Endothelial cell of umbilical vein (primary cell): ENCODE measurements at regions not wholly inside any gene's neighbourhood (a gene's known extent, or its start where the extent isn't known, plus 50 kb on each side); places are given as distances from the start of the nearest gene placed in this dataset.

Experiments
- BruUV-seq: library from RNA; stranded (reverse); fragments of 400-500 nt; replicated peaks from 2 replicates; lab custom pipeline; 2021; lab: Mats Ljungman, UMichigan
- CTCF ChIA-PET: fragments of 300-600, 350-600 bp; sonication (Branson Sonifier 250); formaldehyde crosslinking; loops from one replicate; lab custom pipeline; 2021; ENCODE audit warnings: antibody characterized with exemption, inconsistent platforms; lab: Charles Lee
- POLR2A ChIA-PET: fragments of 300-600, 350-600 bp; sonication (Branson Sonifier 250); formaldehyde crosslinking; loops from one replicate; lab custom pipeline; 2021; ENCODE audit warnings: antibody characterized with exemption, inconsistent platforms; lab: Charles Lee
- DNase-seq: peaks from one replicate; pipeline ENCODE4 v3.0.0-alpha.2; 2011; ENCODE audit warnings: low read depth, low spot score
- FAIRE-seq: peaks from 2 replicates; lab custom pipeline; 2011; peaks lifted over from hg19 to GRCh38; lab: Jason Lieb, UNC
- H2AFZ ChIP-seq: 2 replicates; pipeline ENCODE4 v1.6.0; 2012; ENCODE audit warnings: low read depth, low read length, control low read depth, inconsistent platforms
- H3K27ac ChIP-seq: 2 replicates; pipeline ENCODE4 v1.5.1; 2011; ENCODE audit warnings: low read depth, mild to moderate bottlenecking, control low read depth, low read length, moderate library complexity; ENCODE audit not compliant: insufficient read depth
- H3K27me3 ChIP-seq, 2 experiments: 2 replicates each; pipeline versions ENCODE4 v1.6.0 to v1.6.1; 2011; ENCODE audit warnings: low read length in 2 of 2, mixed read lengths in 1 of 2; ENCODE audit not compliant: control insufficient read depth in 2 of 2, insufficient read depth in 2 of 2
- H3K36me3 ChIP-seq, 2 experiments: 2 replicates in 1 of 2; 3 replicates in 1 of 2; pipeline ENCODE4 v1.5.1; 2011; ENCODE audit warnings: low read length in 2 of 2, mild to moderate bottlenecking in 1 of 2, moderate library complexity in 1 of 2; ENCODE audit not compliant: control insufficient read depth in 2 of 2, insufficient read depth in 2 of 2; ENCODE audit errors: extremely low read depth in 1 of 2
- H3K4me1 ChIP-seq: 3 replicates; pipeline ENCODE4 v1.5.1; 2011; ENCODE audit warnings: mild to moderate bottlenecking, low read length; ENCODE audit not compliant: control insufficient read depth, insufficient read depth; ENCODE audit errors: extremely low read depth
- H3K4me2 ChIP-seq: 2 replicates; pipeline ENCODE4 v1.6.1; 2011; ENCODE audit warnings: low read length, control low read depth, mixed read lengths; ENCODE audit not compliant: insufficient read depth
- H3K4me3 ChIP-seq, 3 experiments: fragments of 200-600 bp in 1 of 3; sonication (generic), shearing (Covaris generic) in 1 of 3; replicated peaks in 1 of 3; 2 replicates each; pipeline ENCODE4 v1.5.1; 2011 to 2016; ENCODE audit warnings: control low read depth in 3 of 3, low read length in 3 of 3, mild to moderate bottlenecking in 2 of 3, inconsistent platforms in 1 of 3, low read depth in 1 of 3, moderate library complexity in 1 of 3; ENCODE audit not compliant: insufficient read depth in 1 of 3
- H3K79me2 ChIP-seq: 2 replicates; pipeline ENCODE4 v1.6.0; 2012; ENCODE audit warnings: low read length, inconsistent platforms; ENCODE audit not compliant: control insufficient read depth, insufficient read depth
- H3K9ac ChIP-seq: replicated peaks from 2 replicates; pipeline ENCODE3; 2011; ENCODE audit warnings: low read length, control low read depth; ENCODE audit not compliant: insufficient read depth; ENCODE audit errors: extremely low read depth
- H3K9me1 ChIP-seq: replicated peaks from 3 replicates; pipeline ENCODE4 v1.6.0; 2011; ENCODE audit warnings: mild to moderate bottlenecking, low read length; ENCODE audit not compliant: control insufficient read depth, insufficient read depth; ENCODE audit errors: extremely low read depth
- H3K9me3 ChIP-seq: replicated peaks from 2 replicates; pipeline ENCODE4 v1.5.1; 2012; ENCODE audit warnings: low read length, inconsistent platforms; ENCODE audit not compliant: control insufficient read depth, insufficient read depth
- H4K20me1 ChIP-seq: replicated peaks from 2 replicates; pipeline ENCODE3; 2011; ENCODE audit warnings: mild to moderate bottlenecking, low read length; ENCODE audit not compliant: control insufficient read depth, insufficient read depth; ENCODE audit errors: extremely low read depth
- CTCF ChIP-seq, 2 donors: IDR thresholded peaks; 1 replicate in 1 of 2; 2 replicates in 1 of 2; pipeline ENCODE4 v1.5.1; 2011; ENCODE audit warnings: low read length in 2 of 2, mild to moderate bottlenecking in 2 of 2, moderate library complexity in 2 of 2, control low read depth in 1 of 2, inconsistent platforms in 1 of 2, low read depth in 1 of 2; ENCODE audit not compliant: insufficient read depth in 1 of 2; ENCODE audit errors: extremely low read depth in 1 of 2
- EZH2 ChIP-seq: IDR thresholded peaks from 2 replicates; pipeline ENCODE4 v1.6.1; 2012; ENCODE audit warnings: borderline replicate concordance, low read depth, mild to moderate bottlenecking, moderate library complexity, low read length, inconsistent platforms; ENCODE audit not compliant: severe bottlenecking
- FOS ChIP-seq: IDR thresholded peaks from 2 replicates; pipeline ENCODE4 v1.6.1; 2011; ENCODE audit warnings: mild to moderate bottlenecking, low read length, moderate library complexity, borderline replicate concordance; ENCODE audit not compliant: insufficient read depth
- GATA2 ChIP-seq: IDR thresholded peaks from 2 replicates; pipeline ENCODE4 v1.7.0; 2011; ENCODE audit warnings: low read depth, mild to moderate bottlenecking, moderate library complexity, mixed read lengths, low read length; ENCODE audit not compliant: insufficient read length, insufficient read depth
- JUN ChIP-seq: IDR thresholded peaks from 2 replicates; pipeline ENCODE4 v1.6.1; 2011; ENCODE audit warnings: borderline replicate concordance, low read depth; ENCODE audit not compliant: insufficient read length, insufficient read depth
- MAX ChIP-seq: IDR thresholded peaks from 2 replicates; pipeline ENCODE4 v1.6.1; 2011; ENCODE audit not compliant: insufficient read depth, insufficient read length
- MYC ChIP-seq: IDR thresholded peaks from one replicate; pipeline ENCODE4 v1.6.1; 2011; ENCODE audit warnings: mild to moderate bottlenecking, low read depth, low read length
- POLR2A ChIP-seq: IDR thresholded peaks from 2 replicates; pipeline ENCODE4 v1.6.1; 2012; ENCODE audit warnings: low read depth, mild to moderate bottlenecking, control low read depth, low read length
- POLR2AphosphoS5 ChIP-seq: IDR thresholded peaks from 2 replicates; pipeline ENCODE4 v1.6.1; 2012; ENCODE audit warnings: low read depth, mild to moderate bottlenecking, control low read depth, low read length, moderate library complexity; ENCODE audit not compliant: insufficient read depth
- dilution Hi-C: fragments of 300-500 bp; cut with MboI; formaldehyde crosslinking; loops from one replicate; pipeline ENCODE4 v1.15.0; 2019; ENCODE audit warnings: low sequenced_read_pairs; ENCODE audit not compliant: extremely low pct_ligation_motif_present
- intact Hi-C: fragments of 100-400 bp; cut with micrococcal nuclease; formaldehyde crosslinking; loops from one replicate; pipeline ENCODE4 v1.10.0; 2022

GRCh38 chr12:17381211-17381610 lies 708.8 kb downstream of the RERGL start:
- CTCF ChIA-PET = no interaction called here
- intact Hi-C loops = no loop called here

More at GRCh38 chr12:17381211-17381610, 708.8 kb downstream of the RERGL start:
- Histone ChIP-seq H3K4me2 (no peak overlapping the region), H3K27ac (no peak overlapping the region), H3K27me3 (no peaks in the 10 kb centered on the region), H2AFZ (no peak overlapping the region), H3K79me2 (no peaks in the 10 kb centered on the region), H3K9me1 (no peaks in the 10 kb centered on the region), H3K9ac (no peak overlapping the region), H3K36me3 (no peaks in the 10 kb centered on the region), H3K4me1 (no peaks in the 10 kb centered on the region), H3K9me3 (no peaks in the 10 kb centered on the region), H3K4me3 (no peak overlapping the region), H4K20me1 (no peaks in the 10 kb centered on the region)
- POLR2A ChIA-PET = no interaction called here
- no TSS peak for BruUV-seq
- FAIRE-seq (no peak), DNase-seq (no peak)
- TF ChIP-seq JUN (no peak), MYC (no peak), MAX (no peak), EZH2 (no peak), POLR2AphosphoS5 (no peak), GATA2 (no peak), FOS (no peak), CTCF (IDR thresholded peaks at IDR 0.05; ENCODE audit: extremely low read depth in 1 of 2, insufficient read depth in 1 of 2, low read depth in 1 of 2, low read length in 2 of 2) (no peak), POLR2A (no peak)
- dilution Hi-C loops = no loop called here
